HG03095 (cell line): ENCODE measurements at regions not wholly inside any gene's neighbourhood (a gene's known extent, or its start where the extent isn't known, plus 50 kb on each side); places are given as distances from the start of the nearest gene placed in this dataset.
"Not testable (repeated sequence)": the region's sequence is repeated elsewhere in the genome, so short reads cannot be mapped to it uniquely, and the experiment has no call there.

Source experiments
- ATAC-seq: cut with Tn5 transposase; IDR thresholded peaks from one replicate; pipeline ENCODE4 v1.9.1; 2021; ENCODE audit warnings: moderate library complexity; ENCODE audit not compliant: unreplicated experiment

DNA sequence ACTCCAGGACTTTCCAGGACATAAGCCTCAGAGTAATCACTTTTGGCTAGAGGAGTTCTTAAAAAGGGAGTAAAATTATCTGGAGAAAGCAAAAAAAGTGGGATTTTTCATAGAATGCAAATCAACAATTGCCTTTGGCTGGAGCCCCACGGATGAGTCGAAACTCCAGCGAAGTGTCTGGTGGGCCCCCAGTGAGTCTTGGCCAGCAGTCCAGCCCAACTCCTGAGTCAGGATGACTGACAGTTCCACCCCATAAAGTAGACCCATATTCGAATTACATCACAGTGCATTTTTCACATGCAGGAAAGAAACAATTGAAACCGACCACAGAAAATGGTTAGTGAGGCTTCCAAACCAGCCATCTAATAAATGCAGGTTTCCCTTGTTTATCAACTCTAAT lies 265.7 kb downstream of the BCL11B start:
- ATAC-seq: no peak

DNA sequence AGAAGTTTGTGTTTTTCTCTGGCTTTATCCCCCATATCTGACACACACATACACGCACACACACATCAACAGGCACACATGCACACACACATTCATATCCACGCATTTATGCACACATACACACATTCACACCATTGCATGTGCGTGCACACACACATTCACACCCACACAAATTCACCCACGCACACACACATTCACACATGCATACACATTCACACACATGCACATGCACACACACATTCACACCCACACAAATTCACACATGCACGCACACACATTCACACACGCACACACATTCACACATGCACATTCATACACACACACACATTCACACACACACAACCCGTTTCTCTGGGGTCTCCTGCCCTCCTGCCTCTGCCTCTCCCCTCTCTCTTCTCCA lies 264.2 kb downstream of the BCL11B start:
- no peak for ATAC-seq

DNA sequence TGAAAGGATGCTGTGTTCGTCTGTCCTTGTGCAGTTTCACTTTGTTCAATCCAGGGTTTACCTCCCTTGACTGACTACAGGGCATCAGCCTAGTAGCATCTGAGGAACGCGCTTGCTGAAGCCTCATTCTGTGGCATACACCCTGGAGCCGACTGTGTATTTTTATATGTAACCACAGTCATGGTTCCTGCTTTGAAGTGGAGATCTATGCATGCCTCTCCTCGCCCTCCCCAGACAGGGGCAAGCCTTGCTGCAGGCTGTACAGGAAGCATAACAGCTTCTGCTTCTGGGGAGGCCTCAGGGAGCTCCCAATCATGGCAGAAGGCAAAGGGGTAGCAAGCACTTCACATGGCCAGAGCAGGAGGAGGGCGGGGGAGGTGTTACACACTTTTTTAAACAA lies 262.1 kb downstream of the BCL11B start:
- ATAC-seq: no peak

- no peak for ATAC-seq
These were observed 260.6 kb downstream of the BCL11B start for GRCh38 chr14:99011385-99011784.

DNA sequence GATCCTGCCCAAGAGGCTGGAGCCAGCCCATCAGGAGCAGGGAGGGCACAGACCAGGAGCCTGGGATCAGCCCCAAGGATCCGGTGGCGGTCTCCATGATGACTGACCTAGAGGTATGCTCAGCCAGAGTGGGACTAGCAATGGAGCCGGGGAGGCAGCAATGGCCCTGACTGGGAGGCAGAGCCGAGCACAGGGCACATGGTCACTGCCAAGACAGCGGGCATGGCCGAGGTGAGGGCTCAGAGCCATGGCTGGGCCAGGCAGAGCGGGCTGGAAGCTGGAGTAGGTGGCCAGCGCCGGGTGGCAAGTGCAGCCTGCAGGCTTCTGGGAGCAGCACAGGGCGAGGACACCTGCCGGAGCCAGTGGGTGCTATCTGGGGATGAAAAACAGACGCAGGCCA lies 259.3 kb downstream of the BCL11B start:
- ATAC-seq: no peak

DNA sequence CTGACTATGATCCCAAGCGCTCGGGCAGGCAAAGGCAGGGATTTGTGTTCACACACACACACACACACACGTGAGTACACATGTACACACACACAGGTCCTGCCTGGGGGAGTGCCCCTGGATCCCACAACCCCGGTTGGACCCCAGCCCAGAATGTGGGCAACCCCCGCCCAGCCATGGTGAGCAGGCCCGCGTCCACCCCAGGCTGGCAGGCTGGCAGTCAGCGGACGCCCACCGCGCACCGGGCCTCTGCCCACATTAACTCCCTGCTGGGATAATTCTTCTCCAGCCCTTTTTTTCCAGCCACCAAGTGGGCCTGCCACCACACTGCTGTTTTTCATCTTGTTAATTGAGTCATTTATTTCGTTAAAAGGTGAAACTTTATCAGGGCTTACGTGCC lies 256.2 kb downstream of the BCL11B start:
- no peak for ATAC-seq

DNA sequence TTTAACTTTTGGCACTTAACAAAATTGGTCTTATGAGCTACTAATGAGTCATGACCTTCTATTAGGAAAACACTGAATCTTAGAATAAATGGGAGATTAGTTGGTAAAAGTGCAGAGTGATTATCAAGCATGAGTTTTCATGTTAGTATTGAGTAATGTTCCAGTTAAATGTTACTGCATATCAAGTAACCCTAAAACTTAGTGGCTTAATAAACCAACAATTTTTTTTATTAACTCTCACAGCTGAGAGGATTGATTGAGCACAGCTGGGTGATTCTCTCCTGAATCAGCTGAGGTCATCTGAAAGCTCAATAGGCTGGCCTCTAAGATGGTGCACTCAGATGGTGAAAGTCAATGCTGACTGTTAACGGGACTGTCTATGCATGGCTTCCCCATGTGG lies 248.6 kb downstream of the BCL11B start:
- ATAC-seq: no peak

DNA sequence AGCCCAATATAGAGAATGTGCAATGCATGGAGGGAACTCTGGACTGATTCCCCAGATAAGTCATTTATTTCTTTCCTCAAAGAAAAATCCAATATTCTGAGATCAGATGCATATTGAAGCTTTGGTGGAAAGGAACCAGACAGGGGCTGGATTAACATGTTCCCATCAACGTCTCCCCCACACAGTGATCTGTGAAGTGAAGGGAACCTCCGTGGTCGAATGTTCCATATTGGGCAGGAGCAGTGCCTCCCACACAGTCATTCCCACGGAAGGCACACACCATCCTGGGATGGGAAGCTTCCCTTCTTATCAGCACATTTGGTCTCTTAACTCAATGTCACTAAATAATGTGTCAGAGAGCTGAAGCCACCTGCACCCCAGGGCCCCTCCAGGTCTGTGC lies 247.1 kb downstream of the BCL11B start:
- no peak for ATAC-seq

DNA sequence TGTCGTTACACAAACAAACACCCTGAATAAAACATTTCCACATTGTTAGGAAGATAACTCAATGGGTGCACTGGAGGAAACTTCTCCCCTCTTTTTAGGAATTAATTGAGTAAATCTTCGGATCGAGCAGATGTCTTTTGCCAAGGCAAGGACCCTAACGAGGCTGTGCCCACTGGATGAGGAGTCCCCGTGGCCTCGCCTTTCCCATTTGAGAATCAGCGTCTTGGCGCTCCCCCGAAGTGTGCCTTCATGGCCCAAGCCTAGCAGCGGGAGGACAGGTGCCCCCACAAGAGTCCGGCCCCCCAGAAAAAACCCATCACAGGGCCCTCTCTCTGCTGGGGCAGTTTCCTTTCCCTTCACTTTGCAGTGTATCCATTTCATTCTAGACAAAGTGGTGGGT lies 246.6 kb downstream of the BCL11B start:
- ATAC-seq: no peak

- ATAC-seq: no peak
These were observed 245.5 kb downstream of the BCL11B start for GRCh38 chr14:99026471-99026870.

- no peak for ATAC-seq
These were observed 244.0 kb downstream of the BCL11B start for GRCh38 chr14:99028041-99028440.

DNA sequence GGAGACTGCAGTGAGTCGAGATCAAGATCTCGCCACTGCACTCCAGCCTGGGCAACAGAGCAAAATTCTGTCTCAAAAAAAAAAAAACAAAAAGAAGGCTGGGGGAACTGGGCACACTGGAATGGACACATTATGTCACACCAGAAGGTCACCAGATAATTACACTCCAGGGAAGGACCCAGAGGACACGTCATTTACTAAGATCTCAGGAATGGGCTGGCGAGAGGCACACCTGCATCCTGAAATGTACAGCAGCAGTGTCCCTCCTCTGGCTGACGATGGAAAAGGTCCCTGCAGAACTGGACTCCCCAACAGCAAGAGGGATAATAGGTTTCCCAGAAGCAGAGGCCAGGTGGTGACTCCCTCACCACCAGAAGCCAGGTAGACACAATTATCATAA lies 243.5 kb downstream of the BCL11B start:
- no peak for ATAC-seq

GRCh38 chr14:99029145-99029915 lies 242.7 kb downstream of the BCL11B start:
- ATAC-seq: no peak

- no peak for ATAC-seq
These were observed 242.1 kb downstream of the BCL11B start for GRCh38 chr14:99029916-99030305.

DNA sequence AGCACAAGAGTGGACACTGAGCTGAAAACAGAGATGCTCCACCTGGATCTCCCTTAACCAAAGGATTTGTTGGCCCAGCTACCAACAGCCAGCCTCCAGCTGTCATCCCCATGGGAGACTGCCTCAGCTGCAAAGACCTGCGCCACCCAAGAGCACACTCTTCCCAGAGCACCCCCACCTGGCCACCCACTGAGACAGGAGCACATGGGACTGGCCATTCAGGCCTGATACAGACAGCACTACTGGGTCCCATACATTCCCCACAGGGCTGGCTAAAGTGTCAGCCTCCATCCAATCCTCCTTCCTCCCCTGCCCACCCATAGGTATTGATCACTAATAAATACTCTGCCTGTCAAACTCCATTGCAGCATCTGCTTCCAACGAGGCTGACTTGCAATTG lies 241.5 kb downstream of the BCL11B start:
- no peak for ATAC-seq

- no peak for ATAC-seq
These were observed 239.2 kb downstream of the BCL11B start for GRCh38 chr14:99032759-99033158.

DNA sequence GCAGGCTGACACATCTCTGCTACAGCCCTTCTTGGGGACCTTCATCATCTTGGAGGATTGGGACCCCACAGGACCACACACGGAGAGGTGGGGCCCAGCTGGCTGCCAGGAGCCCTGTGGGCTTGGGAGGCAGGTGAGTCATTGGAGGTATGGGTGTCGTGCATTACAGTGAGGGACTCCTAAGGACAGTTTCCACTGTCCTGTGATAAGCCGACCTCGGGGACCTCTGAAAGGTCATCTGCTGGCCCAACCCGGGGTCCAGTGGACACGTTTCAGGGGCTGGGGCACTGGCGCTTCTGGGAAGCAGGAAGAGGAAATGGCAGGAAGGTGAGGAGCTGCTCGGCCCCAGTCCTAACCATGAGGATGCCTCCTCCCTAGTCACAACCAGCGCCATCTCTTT lies 238.0 kb downstream of the BCL11B start:
- ATAC-seq: no peak

DNA sequence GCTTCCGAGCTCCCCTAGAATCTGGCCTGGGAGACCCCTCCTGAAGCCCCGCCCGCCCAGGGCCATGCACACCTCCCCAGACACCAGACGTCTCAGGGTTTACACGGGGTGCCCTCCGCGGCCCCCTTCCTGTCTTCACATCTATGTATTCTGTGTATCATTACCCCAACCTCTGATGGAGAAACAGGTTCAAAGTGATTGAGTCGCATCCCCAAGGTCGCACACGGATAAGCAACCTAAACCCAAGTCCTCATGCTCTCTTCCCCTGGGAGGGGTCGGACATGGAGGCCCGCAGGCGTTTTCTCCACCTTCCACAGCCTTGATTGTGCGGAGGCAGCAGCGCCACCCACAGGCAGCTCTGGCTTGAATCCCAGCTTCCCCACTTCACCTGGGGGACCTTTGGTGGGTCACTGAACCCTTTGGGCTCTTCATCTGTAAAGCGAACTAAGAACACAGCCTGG lies 237.3 kb downstream of the BCL11B start:
- no peak for ATAC-seq

GRCh38 chr14:99035268-99035667 lies 236.7 kb downstream of the BCL11B start:
- no peak for ATAC-seq

DNA sequence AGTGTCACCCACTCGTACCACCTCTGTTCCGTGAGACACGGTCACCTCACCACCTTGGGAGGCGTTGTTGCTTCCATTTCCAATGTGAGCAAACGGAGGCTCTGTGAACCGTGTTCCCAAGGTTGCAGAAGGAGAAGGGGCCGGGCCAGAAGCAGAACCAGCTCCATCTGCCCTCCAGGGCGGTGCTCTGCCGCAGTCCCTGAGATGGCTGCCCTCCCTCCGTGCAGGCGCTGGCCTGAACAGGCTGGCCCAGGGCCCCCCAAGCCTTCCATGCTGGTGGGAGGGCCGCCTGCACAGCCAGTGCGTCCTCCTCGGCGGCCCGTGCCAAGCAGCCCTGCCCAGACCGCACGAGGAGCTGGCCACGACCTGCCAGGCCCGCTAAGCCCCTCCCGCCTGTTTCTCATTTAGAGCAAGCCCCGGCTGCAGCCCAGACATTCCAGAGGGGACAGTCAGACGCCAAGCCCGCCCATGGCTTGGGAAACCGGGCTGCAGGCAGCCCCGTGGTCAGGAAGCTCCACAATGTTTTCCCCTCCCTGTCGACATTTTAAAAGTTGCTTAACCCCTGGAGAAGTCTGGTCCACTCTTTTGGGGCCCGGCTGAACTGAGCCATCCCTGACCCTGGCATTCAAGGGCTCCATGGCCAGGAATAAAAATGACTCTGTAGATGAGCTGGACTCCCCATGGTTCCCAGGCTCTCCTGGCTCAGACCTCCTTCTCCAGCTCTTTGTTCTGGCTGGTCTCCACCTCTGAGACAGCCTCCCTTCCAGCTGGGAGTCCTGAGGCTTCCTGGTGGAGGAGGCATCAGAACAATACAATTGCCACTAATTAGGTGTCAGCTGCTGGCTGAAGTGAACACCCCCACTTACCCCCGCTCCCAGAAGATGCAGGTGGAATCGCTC lies 236.0 kb downstream of the BCL11B start:
- ATAC-seq: no peak

DNA sequence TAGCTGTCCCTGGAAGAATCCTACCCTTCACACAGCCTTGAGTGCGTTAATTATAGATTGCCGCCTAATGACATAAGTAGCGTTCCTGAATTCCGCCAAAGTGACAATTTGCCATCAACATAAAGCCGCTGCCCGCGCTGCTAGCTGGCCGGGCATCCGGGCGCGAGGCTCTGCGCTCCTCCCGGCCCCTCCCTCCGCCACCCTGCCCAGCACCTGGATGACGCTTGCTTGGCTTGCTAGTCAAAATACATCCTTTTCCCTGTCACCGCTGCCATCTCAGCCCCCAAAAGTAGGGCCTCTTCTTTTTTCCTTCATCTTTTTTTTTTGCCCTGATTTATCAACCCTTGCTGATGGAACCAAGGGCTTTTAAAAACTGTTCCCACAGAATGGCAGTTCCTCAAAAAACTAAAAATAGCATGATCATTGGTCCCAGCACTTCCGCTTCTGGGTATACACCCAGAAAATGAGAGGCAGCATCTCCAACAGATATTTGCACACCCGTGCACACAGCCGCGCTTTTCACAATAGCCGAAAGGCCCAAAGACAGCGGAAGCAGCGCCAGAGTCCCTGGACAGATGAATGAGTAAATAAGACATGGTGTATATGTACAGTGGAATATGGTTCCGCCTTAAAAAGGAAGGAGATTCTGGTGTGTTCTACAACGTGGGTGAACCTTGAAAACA lies 235.2 kb downstream of the BCL11B start:
- no peak for ATAC-seq

DNA sequence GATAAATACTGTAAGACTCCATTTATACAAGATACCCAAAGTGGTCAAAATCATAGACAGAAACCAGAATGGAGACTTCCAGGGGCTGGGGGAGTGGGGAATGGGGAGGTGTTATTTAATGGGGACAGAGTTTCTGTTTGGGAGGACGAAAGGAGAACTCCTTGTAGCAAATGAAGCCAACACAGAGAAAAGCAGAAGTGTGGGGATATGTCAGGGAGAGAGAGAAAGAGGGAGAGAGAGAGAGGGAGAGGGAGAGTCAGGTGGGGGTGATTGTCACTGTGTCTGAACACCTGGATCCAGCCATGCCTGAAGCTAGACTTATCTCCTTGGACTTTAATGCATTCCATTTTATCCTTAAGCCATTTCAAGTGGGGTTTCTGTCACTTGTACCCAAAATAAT lies 234.7 kb downstream of the BCL11B start:
- ATAC-seq: not testable (repeated sequence)
